ENCODE measurements at regions not wholly inside any gene's neighbourhood (a gene's known extent, or its start where the extent isn't known, plus 50 kb on each side); places are given as distances from the start of the nearest gene placed in this dataset.

DNA sequence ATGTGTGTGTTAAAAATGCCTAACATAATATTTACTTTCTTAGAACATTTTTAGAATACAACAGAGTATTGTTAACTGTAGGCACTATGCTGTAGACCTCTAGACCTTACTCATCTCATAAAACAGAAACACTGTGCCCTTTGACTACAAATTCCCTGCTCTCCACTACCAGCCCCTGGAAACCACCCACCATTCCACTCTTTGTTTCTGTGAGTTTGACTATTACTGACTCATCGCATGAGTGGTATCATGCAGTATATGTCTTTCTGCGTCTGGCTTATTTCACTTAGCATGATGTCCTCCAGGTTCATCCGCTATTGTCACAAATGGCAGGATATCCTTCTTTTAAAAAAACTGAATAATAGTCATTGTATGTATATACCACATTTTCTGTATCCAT, 216.7 kb upstream of the CFAP20DC start:
- H3K36me3 ChIP-seq (ENCODE audit: insufficient read depth, low read length) = no peaks in the 10 kb centered on the region
- no peak overlapping the region for H3K27ac ChIP-seq (ENCODE audit: low read length)
- TF ChIP-seq, protein P1, sequence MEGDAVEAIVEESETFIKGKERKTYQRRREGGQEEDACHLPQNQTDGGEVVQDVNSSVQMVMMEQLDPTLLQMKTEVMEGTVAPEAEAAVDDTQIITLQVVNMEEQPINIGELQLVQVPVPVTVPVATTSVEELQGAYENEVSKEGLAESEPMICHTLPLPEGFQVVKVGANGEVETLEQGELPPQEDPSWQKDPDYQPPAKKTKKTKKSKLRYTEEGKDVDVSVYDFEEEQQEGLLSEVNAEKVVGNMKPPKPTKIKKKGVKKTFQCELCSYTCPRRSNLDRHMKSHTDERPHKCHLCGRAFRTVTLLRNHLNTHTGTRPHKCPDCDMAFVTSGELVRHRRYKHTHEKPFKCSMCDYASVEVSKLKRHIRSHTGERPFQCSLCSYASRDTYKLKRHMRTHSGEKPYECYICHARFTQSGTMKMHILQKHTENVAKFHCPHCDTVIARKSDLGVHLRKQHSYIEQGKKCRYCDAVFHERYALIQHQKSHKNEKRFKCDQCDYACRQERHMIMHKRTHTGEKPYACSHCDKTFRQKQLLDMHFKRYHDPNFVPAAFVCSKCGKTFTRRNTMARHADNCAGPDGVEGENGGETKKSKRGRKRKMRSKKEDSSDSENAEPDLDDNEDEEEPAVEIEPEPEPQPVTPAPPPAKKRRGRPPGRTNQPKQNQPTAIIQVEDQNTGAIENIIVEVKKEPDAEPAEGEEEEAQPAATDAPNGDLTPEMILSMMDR (IDR thresholded peaks at IDR 0.05; ENCODE audit: poor library complexity, severe bottlenecking) = no peak
- TF ChIP-seq RAD21 (conservative IDR thresholded peaks at IDR 0.05) = no peak
- TF ChIP-seq MXI1 (conservative IDR thresholded peaks at IDR 0.05; ENCODE audit: poor library complexity, severe bottlenecking) = no peak
- no peak for TF ChIP-seq SMC3 (conservative IDR thresholded peaks at IDR 0.05; ENCODE audit: poor library complexity)
- TF ChIP-seq TAF1 (IDR thresholded peaks at IDR 0.05; ENCODE audit: low read depth) = no peak
- no peak for TF ChIP-seq EZH2 (IDR thresholded peaks at IDR 0.05; ENCODE audit: borderline replicate concordance, insufficient read depth, low read length, poor library complexity, severe bottlenecking)
- TF ChIP-seq POLR2AphosphoS5 (IDR thresholded peaks at IDR 0.05) = no peak
- TF ChIP-seq, protein P2, sequence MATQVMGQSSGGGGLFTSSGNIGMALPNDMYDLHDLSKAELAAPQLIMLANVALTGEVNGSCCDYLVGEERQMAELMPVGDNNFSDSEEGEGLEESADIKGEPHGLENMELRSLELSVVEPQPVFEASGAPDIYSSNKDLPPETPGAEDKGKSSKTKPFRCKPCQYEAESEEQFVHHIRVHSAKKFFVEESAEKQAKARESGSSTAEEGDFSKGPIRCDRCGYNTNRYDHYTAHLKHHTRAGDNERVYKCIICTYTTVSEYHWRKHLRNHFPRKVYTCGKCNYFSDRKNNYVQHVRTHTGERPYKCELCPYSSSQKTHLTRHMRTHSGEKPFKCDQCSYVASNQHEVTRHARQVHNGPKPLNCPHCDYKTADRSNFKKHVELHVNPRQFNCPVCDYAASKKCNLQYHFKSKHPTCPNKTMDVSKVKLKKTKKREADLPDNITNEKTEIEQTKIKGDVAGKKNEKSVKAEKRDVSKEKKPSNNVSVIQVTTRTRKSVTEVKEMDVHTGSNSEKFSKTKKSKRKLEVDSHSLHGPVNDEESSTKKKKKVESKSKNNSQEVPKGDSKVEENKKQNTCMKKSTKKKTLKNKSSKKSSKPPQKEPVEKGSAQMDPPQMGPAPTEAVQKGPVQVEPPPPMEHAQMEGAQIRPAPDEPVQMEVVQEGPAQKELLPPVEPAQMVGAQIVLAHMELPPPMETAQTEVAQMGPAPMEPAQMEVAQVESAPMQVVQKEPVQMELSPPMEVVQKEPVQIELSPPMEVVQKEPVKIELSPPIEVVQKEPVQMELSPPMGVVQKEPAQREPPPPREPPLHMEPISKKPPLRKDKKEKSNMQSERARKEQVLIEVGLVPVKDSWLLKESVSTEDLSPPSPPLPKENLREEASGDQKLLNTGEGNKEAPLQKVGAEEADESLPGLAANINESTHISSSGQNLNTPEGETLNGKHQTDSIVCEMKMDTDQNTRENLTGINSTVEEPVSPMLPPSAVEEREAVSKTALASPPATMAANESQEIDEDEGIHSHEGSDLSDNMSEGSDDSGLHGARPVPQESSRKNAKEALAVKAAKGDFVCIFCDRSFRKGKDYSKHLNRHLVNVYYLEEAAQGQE (IDR thresholded peaks at IDR 0.05; ENCODE audit: borderline replicate concordance) = no peak
- no peak overlapping the region for H2AFZ ChIP-seq (ENCODE audit: low read depth, low read length)
- no peaks in the 10 kb centered on the region for H3K79me2 ChIP-seq (replicated peaks; ENCODE audit: insufficient read depth, low read length)
- H3K9me3 ChIP-seq (ENCODE audit: low read length) = no peaks in the 10 kb centered on the region
- no peak overlapping the region for H3K4me2 ChIP-seq (ENCODE audit: low read length)
- no peak overlapping the region for H3K9ac ChIP-seq (ENCODE audit: low read length)
- H3K27me3 ChIP-seq (ENCODE audit: insufficient read depth, low read depth, low read length) = no peaks in the 10 kb centered on the region
- no peaks in the 10 kb centered on the region for H4K20me1 ChIP-seq (ENCODE audit: insufficient read depth)
- no peaks in the 10 kb centered on the region for H3K9me2 ChIP-seq (ENCODE audit: insufficient read depth, low read length)
- no peak overlapping the region for H3K4me3 ChIP-seq (ENCODE audit: low read length)
- no peaks in the 10 kb centered on the region for H3F3A ChIP-seq (ENCODE audit: insufficient read depth, low read length, poor library complexity, severe bottlenecking)

DNA sequence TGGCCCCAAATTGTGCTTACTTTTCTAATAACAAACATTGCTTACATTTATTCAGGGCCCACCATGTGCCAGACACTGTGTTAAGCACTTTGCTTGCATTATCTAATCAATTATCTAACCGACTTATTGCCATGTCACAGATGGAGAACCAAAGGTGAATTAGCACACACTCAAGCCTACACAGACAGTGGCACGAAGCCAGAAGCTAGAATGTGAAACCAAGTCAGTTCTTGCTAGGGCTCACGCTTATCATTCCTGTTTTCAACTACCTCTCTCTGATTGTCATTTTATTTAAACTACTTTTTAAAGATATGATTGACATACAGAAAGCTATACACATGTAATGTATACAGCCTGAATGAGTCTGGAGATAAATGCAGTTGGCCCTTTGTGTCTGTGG, 215.7 kb upstream of the CFAP20DC start:
- Histone ChIP-seq H3K79me2 (replicated peaks; ENCODE audit: insufficient read depth, low read length) (no peaks in the 10 kb centered on the region), H4K20me1 (ENCODE audit: insufficient read depth) (no peaks in the 10 kb centered on the region), H3K27ac (ENCODE audit: low read length) (no peak overlapping the region), H3K27me3 (ENCODE audit: insufficient read depth, low read depth, low read length) (no peaks in the 10 kb centered on the region), H3K4me2 (ENCODE audit: low read length) (no peak overlapping the region), H3F3A (ENCODE audit: insufficient read depth, low read length, poor library complexity, severe bottlenecking) (no peaks in the 10 kb centered on the region), H3K36me3 (ENCODE audit: insufficient read depth, low read length) (no peaks in the 10 kb centered on the region), H3K9me3 (ENCODE audit: low read length) (no peaks in the 10 kb centered on the region), H3K9ac (ENCODE audit: low read length) (no peak overlapping the region), H2AFZ (ENCODE audit: low read depth, low read length) (no peak overlapping the region), H3K4me3 (ENCODE audit: low read length) (no peak overlapping the region), H3K9me2 (ENCODE audit: insufficient read depth, low read length) (no peaks in the 10 kb centered on the region)
- no peak for TF ChIP-seq EP300 (conservative IDR thresholded peaks at IDR 0.05; ENCODE audit: poor library complexity, severe bottlenecking)
- no peak for TF ChIP-seq POLR2AphosphoS5 (IDR thresholded peaks at IDR 0.05)
- no peak for TF ChIP-seq SMC3 (conservative IDR thresholded peaks at IDR 0.05; ENCODE audit: poor library complexity)
- TF ChIP-seq EZH2 (IDR thresholded peaks at IDR 0.05; ENCODE audit: borderline replicate concordance, insufficient read depth, low read length, poor library complexity, severe bottlenecking) = no peak
- no peak for TF ChIP-seq RAD21 (conservative IDR thresholded peaks at IDR 0.05)
- no peak for TF ChIP-seq TAF1 (IDR thresholded peaks at IDR 0.05; ENCODE audit: low read depth)
- TF ChIP-seq, protein P1 (IDR thresholded peaks at IDR 0.05; ENCODE audit: poor library complexity, severe bottlenecking) = no peak
- TF ChIP-seq, protein P2 (IDR thresholded peaks at IDR 0.05; ENCODE audit: borderline replicate concordance) = no peak
- no peak for TF ChIP-seq MXI1 (conservative IDR thresholded peaks at IDR 0.05; ENCODE audit: poor library complexity, severe bottlenecking)

Data from neural cell (in vitro differentiated cells).